ENCODE measurements at regions not wholly inside any gene's neighbourhood (a gene's known extent, or its start where the extent isn't known, plus 50 kb on each side); places are given as distances from the start of the nearest gene placed in this dataset.
"Not testable (repeated sequence)": the region's sequence is repeated elsewhere in the genome, so short reads cannot be mapped to it uniquely, and the experiment has no call there.

DNA sequence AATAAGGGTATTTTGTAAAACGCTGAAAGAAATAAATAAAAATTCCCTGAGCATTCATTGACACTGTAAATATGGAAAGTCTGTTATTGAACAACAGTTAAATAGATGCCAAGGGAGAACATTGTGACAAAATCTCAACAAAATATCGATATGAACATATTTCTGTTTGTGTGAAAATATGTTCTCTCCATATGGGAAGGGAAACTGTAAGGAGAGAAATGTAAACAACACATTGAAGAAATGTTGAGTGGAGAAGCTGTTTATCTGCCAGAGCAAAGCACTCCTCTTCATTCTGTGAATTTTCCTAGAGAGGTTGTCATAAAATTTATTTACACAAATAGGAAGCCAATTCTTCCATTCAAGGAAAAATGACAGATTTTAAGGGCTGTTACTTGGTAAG is 57.1 kb upstream of the EOMES start:
- DNase-seq (ENCODE audit: low read depth in 2 of 2): no peak

DNA sequence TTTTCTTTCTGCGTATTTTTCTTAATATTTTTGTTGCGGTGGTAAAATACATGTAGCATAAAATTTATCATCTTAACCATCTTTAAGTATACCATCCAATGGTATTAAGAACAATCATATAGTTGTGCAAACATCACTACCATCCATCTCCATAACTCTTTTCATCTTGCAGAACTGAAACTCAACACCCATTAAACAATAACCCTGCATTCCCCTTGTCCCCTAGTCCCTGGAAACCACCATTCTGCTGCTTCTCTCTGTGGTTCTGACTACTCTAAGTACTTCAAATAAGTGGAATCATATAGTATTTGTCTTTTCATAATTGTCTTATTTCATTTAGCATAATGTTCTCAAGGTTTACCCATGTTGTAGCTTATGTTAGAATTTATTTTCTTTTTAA is 67.3 kb upstream of the EOMES start:
- DNase-seq (ENCODE audit: low read depth in 2 of 2): no peak

DNA sequence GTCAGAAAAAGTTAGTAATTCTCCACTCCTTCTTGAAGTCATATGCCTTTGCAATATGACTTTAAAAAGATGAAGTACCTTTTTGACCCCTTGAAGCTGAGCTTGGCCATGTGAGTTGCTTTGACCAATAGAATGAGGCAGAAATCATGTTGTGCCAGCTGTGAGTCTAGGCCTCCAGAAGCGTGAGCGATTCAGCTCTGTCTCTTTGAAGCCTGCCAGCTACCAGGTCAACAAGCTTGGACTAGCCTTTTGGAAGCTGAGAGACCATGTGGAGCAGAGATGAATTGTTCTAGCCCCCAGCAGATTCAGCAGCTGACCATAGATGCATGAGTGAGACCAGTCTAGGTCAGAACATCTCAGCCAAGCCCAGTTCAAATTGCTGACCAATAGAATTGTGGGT is 69.8 kb upstream of the EOMES start:
- no peak for DNase-seq (ENCODE audit: low read depth in 2 of 2)

DNA sequence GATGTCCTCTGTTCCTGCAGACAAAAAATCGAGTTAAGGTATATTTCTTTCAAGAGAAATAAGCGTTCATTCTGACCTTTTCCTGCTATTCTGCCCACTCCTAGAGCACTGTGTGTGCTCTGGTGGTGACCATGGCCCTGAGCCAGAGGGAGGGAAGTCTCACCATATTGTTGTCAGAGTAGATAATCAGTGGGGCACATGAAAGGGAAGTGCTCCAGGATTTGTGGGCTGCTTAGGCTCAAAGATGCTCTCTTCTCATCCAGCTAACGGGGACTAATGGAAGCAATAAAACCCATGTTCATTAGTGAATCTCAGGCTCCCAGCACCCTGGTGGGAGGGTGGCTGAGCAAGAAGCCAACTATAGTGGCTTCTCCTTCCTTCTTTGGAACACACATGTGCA is 70.7 kb upstream of the EOMES start:
- DNase-seq (ENCODE audit: low read depth in 2 of 2): no peak

DNA sequence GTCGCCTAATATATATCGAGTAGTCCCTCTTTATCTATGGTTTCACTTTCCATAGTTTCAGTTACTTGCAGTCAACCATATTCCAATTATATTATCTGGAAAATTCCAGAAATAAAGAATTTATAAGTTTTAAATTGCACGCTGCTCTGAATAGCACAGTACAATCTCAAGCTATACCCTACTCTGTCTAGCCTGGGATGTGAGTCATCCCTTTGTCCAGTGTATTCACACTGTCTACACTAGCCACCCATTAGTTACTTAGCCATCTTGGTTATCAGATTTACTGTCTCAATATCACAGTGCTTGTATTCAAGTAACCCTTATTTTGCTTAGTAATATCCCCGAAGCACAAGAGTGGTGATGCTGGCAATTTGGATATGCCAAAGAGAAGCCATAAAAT is 72.1 kb upstream of the EOMES start:
- no peak for DNase-seq (ENCODE audit: low read depth in 2 of 2)

DNA sequence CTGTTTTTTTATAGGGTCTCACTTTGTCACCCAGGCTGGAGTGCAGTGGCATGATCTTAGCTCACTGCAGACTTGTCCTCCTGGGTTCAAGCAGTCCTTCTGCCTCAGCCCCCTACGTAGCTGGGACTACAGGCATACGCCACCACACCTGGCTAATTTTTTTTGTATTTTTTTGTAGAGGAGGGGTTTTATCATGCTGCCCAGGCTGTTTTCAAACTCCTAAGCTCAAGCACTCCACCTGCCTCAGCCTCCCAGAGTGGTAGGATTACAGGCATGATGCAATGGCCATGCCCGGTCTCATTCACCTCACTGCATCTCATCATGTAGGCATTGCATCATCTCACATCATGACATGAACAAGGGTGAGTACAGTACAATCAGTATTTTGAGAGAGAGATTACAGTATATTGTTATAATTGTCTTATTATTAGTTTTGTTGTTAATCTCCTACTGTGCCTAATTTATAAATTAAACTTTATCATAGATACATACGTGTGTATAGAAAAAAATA is 74.3 kb upstream of the EOMES start:
- DNase-seq (ENCODE audit: low read depth in 2 of 2): no peak

DNA sequence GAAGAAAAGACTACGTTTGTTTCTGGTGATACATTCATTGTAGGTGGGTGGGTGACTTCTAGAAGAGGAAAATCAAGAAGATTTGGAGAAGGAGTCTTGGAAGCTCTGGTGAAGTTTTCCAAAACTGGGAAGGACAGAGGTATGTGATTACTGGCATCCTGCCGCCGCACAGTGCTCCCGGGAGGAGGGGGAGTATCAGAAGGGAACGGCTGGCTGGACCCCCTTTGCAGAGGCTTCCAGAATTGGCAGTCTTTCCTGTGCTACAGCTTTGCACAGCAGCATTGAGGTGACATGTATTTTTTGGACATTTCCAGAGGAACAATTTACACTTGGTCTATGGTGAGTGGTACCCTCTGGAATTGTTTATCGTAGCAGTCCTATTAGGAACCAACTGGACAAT is 75.7 kb upstream of the EOMES start:
- no peak for DNase-seq (ENCODE audit: low read depth in 2 of 2)

DNA sequence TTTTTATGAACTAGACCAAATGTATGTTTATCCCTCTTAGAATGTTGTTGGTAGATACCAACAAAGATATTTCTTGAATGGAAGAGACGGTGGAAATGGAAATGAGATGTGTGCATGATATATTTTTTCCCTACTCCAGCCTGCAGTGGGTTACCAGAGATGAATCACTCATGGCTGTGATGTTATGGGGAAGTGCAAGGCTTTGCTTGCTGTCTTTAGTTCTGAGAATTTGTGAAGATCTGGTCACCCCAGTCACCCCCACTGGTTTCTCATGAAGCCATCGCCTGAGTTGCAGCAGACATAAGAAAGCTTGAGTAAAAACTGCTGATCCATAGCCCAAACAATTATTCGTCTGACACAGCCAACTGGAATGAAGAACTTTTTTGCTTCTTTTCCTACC is 78.1 kb upstream of the EOMES start:
- no peak for DNase-seq (ENCODE audit: low read depth in 2 of 2)

DNA sequence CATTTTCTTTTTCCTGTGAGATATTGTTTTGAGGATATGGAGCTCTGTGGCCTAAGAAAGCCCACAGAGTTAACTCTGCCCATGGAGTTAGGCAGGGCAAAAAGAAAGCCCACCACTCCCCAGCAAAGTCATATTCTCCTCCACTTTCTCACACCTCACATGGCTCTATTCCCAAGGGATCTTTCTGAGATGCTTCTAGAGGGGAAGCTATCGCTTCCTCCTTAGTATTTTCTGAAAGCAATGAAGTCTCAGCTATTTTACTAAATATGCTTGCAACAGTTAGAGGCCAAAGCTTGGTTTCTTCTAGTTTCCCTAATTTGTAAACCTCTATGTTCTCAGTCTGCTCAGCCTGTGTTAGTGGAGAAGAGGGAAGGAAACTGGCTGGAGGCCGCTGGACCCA is 80.3 kb upstream of the EOMES start:
- no peak for DNase-seq (ENCODE audit: low read depth in 2 of 2)

DNA sequence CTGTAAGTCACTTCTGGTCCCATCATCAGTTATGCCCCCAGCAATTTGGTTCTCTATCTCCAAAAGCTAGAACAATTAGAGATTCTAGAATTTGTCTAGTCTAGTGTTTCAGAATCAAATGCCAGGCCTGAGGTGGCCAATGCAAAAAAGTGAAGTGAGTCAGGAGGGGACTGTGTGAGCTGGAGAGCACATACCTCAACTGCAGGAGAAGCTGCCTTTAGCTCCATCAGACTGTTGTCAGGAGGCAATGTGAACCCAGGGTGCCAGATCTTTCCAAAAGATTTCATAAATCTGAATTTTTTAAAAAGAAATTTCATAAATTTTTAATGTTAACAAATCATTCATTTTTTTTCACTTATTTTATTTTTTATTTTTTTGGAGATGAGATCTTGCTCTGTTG is 80.7 kb upstream of the EOMES start:
- DNase-seq (ENCODE audit: low read depth in 2 of 2): no peak

DNA sequence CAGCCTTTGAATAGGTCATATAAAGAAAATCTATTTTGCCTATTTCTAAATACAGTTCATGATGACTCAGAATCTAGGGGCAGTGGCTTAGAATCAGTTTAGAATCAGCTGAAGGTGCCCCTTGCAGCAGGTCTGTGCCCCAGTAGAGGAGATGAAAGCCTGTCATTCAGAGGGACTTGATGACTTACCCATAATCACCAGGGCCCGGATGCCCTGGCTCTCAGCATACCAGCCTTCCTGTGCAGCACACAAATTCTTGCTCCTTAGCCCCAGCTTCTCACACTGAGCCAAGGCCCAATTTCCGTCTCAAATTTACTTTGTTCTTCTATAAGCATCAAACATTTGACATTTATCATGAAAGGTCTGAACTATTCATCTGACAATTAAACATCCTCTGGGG is 83.2 kb upstream of the EOMES start:
- no peak for DNase-seq (ENCODE audit: low read depth in 2 of 2)

DNA sequence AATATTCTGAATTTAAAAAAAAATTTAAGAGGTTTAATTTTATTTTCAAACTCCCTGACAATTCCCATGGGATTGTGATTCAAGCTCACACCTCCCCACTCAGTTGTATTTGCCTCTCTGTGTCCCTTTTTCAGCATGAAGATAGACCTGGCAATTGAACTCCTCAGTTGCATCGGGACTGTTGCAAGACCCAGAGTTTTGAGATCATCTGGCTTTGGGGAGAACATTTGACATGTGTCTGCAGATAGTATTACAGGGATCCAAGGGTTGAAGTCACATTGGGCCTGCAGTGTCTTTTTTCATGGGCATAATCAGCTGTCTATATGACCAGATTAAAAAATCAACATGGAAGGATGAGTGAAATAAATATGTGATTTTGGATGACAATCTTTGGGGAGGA is 91.1 kb upstream of the EOMES start:
- DNase-seq (ENCODE audit: low read depth in 2 of 2): no peak

DNA sequence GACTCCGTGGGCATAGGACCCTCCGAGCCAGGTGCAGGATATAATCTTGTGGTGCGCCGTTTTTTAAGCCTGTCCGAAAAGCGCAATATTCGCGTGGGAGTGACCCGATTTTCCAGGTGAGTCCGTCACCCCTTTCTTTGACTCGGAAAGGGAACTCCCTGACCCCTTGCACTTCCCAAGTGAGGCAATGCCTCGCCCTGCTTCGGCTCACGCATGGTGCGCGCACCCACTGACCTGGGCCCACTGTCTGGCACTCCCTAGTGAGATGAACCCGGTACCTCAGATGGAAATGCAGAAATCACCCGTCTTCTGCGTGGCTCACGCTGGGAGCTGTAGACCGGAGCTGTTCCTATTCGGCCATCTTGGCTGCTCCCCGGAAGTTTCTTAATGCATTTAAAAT is 99.5 kb upstream of the EOMES start:
- DNase-seq (ENCODE audit: low read depth in 2 of 2): not testable (repeated sequence)

DNA sequence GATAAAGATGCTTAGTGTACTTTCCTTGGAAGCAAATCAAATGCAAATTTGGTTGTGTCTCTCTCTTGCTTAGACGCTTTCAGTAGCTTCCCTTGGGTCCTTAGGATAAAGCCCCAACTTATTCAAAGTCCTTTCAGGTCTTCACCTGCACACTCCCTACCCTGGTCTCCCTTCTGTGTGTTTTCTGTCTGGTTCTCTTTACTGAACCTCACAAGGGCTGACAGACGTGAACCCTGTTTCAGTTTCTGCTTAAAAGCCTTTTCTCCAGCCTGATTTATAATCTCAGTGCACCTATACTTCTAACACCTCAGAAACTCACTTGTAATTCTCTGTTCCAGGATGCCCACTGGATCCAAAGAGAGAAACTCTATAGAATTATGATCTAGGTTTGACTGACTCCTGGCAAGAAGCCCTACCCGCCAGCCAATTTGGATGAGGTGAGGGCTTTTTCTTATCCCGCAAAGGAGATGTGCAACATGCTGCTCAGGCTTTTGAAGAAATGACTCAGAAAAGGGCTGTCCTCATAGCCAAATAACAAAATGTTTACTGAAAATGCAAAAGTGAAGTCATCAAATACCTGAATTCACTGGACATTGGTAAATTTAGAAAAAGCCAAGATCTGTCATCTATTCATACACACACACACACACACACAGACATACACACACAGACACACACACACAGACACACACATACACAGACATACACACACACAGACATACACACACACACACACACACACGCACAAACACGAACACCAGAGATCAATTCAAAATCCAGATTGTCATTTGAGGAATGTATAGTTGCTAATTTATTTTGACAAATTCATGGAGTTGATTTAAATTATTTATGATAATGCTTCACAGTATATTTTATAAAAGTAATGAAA is 102.4 kb upstream of the EOMES start:
- no peak for DNase-seq (ENCODE audit: low read depth in 2 of 2)

DNA sequence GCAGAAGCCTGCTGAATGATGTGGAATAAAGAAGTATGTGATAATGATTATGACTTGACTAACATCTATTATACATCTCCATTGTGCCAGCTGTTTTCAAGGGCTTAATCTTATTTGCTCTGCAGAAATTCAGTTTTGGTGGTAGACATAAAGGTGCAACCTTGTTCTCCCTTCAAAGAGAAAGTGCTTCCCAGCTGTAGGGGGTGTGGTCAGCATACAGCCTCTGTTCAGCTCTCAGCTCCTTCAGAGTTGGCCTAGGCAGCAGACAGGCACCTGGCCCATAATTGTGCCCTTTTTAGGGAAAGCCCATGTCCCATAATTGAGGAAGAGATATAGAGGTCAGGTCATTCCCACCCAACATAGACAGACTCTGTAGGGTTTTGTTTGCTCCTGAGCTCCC is 104.3 kb upstream of the EOMES start:
- no peak for DNase-seq (ENCODE audit: low read depth in 2 of 2)

DNA sequence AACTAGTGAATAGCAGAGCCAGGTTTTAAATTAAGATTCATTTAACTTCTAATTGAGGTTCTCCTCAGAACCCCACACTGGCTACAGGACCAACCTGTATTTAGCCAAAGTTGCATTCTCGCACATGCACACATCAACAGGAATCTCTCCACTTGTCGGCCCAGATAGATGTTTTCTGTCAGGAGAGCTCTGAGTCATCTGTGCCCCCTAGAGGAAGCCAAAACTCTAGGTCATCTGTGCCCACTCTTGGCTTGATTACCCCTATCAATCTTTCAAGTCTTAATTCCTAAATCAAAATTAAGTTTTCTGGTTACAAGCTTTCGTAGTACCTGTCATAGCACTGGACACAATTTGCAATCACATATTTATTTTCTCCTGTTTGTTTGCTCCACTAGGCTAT is 104.9 kb upstream of the EOMES start:
- DNase-seq (ENCODE audit: low read depth in 2 of 2): no peak

DNA sequence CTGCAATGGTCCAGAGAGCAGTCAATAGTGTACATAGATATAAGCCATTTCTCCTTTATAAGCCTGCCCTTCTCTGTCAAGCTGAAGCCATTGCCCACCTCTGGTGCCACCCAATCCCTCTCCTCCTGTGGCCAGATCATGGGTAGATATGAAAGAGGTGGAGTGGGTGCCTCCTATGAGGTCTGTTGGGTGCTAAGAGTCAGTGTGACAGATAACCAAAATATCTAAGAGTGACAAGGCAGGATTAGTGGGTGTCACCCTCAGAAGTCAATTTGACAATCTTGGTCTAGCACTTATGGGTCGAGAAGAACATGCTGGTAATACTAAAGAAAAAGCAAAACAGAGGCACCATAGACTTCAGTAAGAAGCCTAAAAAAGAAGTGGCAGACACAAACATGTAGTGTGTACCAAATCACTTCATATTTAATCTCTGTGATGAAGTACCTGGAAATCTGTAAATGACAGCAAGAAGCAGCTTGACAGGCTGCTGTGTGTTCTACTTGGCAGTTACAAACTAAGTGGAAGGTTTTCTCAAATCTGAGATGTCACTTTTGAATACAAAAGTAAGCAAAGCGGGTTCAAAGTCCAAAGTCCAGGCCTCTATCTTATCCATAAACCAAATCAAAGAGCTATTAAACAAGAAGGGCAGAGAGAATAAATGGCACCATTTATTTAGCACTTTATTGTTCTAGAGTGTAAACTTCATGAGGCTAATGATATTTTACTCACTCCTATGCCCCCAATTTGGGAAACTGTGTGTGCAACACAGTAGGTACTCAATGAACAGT is 118.9 kb upstream of the EOMES start:
- DNase-seq (ENCODE audit: low read depth in 2 of 2): no peak

DNA sequence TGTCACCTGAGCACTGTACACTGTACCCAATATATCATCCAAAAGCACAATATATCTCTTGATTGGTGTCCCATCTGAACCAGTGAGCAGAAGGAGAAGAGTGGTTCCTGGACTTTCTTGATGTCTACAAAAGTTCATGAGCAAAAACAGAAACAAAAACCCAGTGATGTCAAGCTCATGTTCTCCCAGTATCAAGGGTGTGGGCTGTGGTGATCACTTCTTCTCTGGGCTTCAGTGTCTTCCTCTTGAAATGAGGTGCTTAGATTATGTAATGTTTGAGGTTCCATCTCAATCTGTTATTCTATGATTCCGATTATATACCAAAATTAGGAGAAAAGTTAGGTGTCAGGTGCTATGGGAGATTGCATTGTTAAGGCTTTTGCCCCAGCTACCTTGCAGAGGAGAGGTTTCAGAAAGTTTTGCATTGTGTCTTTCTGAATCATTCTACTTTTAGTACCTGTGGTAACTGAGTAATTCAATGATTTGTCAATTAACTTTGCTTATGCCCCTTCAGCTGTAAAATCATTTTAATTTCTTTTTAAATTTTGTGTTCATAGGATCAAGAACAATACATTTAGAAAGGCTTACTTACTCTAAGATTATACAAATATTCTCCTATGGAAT is 122.0 kb upstream of the EOMES start:
- no peak for DNase-seq (ENCODE audit: low read depth in 2 of 2)

DNA sequence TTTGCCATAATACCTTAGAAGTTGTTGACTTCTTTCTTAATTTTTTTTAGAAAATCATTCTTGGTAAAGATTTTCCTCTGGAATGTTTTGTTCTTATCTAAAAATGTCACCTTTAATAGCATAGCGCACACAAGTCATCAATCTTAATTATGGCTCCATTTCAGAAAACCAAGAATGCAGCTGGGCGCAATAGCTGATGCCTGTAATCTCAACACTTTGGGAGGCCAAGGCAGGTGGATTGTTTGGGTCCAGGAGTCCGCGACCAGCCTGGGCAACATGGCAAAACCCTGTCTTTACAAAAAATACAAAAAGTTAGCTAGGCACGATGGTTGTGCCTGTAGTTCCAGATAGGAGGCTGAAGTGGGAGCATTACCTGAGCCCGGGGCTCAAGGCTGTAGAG is 125.6 kb upstream of the EOMES start:
- DNase-seq (ENCODE audit: low read depth in 2 of 2): no peak

DNA sequence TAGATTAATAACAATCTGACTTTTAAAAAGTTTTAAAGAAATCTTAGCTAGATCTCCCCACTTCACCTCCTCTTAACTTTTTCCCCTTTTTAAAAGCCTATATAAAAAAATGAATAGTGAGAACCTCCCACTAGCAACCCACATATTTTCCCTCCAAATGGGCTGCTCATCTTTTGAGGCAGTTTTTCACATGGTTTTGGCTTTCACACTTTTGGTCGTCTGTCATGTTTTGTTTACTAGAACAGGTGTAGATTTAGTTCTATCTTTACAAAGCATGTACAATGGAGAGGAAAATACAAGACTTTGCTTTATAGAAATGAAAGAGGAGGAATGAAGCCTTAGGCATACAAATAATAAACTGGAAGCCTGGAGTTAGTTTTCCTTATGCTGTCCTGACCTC is 126.7 kb upstream of the EOMES start:
- no peak for DNase-seq (ENCODE audit: low read depth in 2 of 2)

DNA sequence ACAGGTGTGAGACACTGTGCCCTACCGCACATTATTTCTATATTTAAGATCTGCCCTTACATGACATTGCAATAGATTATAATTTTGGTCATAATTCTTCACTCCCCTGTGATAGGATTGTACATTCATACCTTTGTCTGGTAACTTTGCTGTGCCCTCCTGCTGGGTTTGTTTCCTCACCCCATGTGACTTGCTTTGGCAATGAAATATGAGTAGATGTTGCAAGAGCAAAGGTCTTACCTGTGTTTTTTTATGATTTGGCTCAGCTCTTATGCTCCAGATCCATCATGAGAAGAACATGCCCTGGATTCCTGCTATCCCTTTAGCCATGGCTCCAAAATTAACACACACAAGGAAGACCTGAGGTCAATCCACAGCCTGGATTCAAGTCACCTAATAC is 137.7 kb upstream of the EOMES start:
- DNase-seq (ENCODE audit: low read depth in 2 of 2): no peak

Data from stimulated activated CD4-positive, alpha-beta T cell treated with anti-CD3 and anti-CD28 coated beads, Interleukin-4, amount 100 ng/mL, for 48 hours (primary cell).